Mesothelial cell of epicardium (in vitro differentiated cells): ENCODE measurements at regions not wholly inside any gene's neighbourhood (a gene's known extent, or its start where the extent isn't known, plus 50 kb on each side); places are given as distances from the start of the nearest gene placed in this dataset.

Source experiments
- DNase-seq, 2 experiments: peaks; one replicate each; pipeline ENCODE4 v3.0.0; 2021; ENCODE audit warnings: low spot score in 2 of 2; ENCODE audit not compliant: unreplicated experiment in 2 of 2
- H3K27ac Mint-ChIP-seq: 2 replicates; pipeline ENCODE4 v1.8.0; 2021; ENCODE audit warnings: mixed read lengths
- H3K27me3 Mint-ChIP-seq: 2 replicates; pipeline ENCODE4 v1.8.0; 2021; ENCODE audit warnings: low read depth, mixed read lengths
- H3K36me3 Mint-ChIP-seq: 2 replicates; pipeline ENCODE4 v1.8.0; 2021; ENCODE audit warnings: mixed read lengths
- H3K4me1 Mint-ChIP-seq: 2 replicates; pipeline ENCODE4 v1.8.0; 2021; ENCODE audit warnings: mixed read lengths
- H3K4me3 Mint-ChIP-seq: 2 replicates; pipeline ENCODE4 v1.8.0; 2021; ENCODE audit warnings: mild to moderate bottlenecking, moderate library complexity, mixed read lengths
- H3K9me3 Mint-ChIP-seq: 2 replicates; pipeline ENCODE4 v1.8.0; 2021; ENCODE audit warnings: mixed read lengths
- CTCF ChIP-seq: fragments of 200-600 bp; sonication (generic); IDR thresholded peaks from one replicate; pipeline ENCODE4 v1.5.0; 2021; ENCODE audit warnings: antibody characterized with exemption; ENCODE audit not compliant: unreplicated experiment

GRCh38 chr7:152495867-152496266, 60.1 kb upstream of the KMT2C start:
- Mint-ChIP-seq H3K9me3 (peaks cover 9% of the 10 kb centered on the region), H3K36me3 (peaks cover 2% of the 10 kb centered on the region), H3K4me1 (no peaks in the 10 kb centered on the region), H3K27ac (no peak overlapping the region), H3K4me3 (no peak overlapping the region), H3K27me3 (no peaks in the 10 kb centered on the region)
- no peak for DNase-seq
- TF ChIP-seq CTCF = no peak

GRCh38 chr7:152492952-152493351, 57.1 kb upstream of the KMT2C start:
- Mint-ChIP-seq H3K36me3 (peaks cover 2% of the 10 kb centered on the region), H3K27ac (no peak overlapping the region), H3K27me3 (no peaks in the 10 kb centered on the region), H3K4me3 (no peak overlapping the region), H3K9me3 (peaks cover 9% of the 10 kb centered on the region), H3K4me1 (no peaks in the 10 kb centered on the region)
- no peak for TF ChIP-seq CTCF
- no peak for DNase-seq

- Mint-ChIP-seq H3K4me3 (no peak overlapping the region), H3K27me3 (no peaks in the 10 kb centered on the region), H3K27ac (no peak overlapping the region), H3K9me3 (no peaks in the 10 kb centered on the region), H3K4me1 (no peaks in the 10 kb centered on the region), H3K36me3 (no peaks in the 10 kb centered on the region)
- DNase-seq = no peak
- no peak for TF ChIP-seq CTCF
Measured at GRCh38 chr7:152489044-152489443, 53.2 kb upstream of the KMT2C start.

- Mint-ChIP-seq H3K4me1 (no peaks in the 10 kb centered on the region), H3K9me3 (no peaks in the 10 kb centered on the region), H3K36me3 (no peaks in the 10 kb centered on the region), H3K27me3 (no peaks in the 10 kb centered on the region), H3K4me3 (no peak overlapping the region), H3K27ac (no peak overlapping the region)
- no peak for TF ChIP-seq CTCF
- no peak for DNase-seq
Measured at GRCh38 chr7:152486968-152487367, 51.2 kb upstream of the KMT2C start.

GRCh38 chr7:152485826-152486225, 50.0 kb upstream of the KMT2C start:
- no peaks in the 10 kb centered on the region for H3K27me3 Mint-ChIP-seq
- TF ChIP-seq CTCF = no peak
- no peaks in the 10 kb centered on the region for H3K36me3 Mint-ChIP-seq
- H3K9me3 Mint-ChIP-seq = no peaks in the 10 kb centered on the region
- no peak for DNase-seq
- H3K4me1 Mint-ChIP-seq = no peaks in the 10 kb centered on the region
- no peak overlapping the region for H3K4me3 Mint-ChIP-seq
- H3K27ac Mint-ChIP-seq = no peak overlapping the region
